Hepatocyte (in vitro differentiated cells): ENCODE measurements at regions not wholly inside any gene's neighbourhood (a gene's known extent, or its start where the extent isn't known, plus 50 kb on each side); places are given as distances from the start of the nearest gene placed in this dataset.

Source experiments
- DNase-seq: peaks from one replicate; pipeline ENCODE4 v3.0.0-alpha.2; 2016; ENCODE audit warnings: low spot score
- H2AFZ ChIP-seq: fragments of 200-600 bp; sonication (generic); 2 replicates; pipeline ENCODE4 v1.6.0; 2016; ENCODE audit warnings: antibody characterized with exemption, mild to moderate bottlenecking
- H3K27ac ChIP-seq: fragments of 200-600 bp; sonication (generic); 2 replicates; pipeline ENCODE4 v1.5.1; 2016; ENCODE audit warnings: mild to moderate bottlenecking
- H3K27me3 ChIP-seq: fragments of 200-600 bp; sonication (generic); 2 replicates; pipeline ENCODE4 v1.6.1; 2016
- H3K36me3 ChIP-seq: fragments of 200-600 bp; sonication (generic); replicated peaks from 2 replicates; pipeline ENCODE4 v1.5.1; 2016; ENCODE audit warnings: low read depth; ENCODE audit not compliant: insufficient read depth
- H3K4me1 ChIP-seq: fragments of 200-600 bp; sonication (generic); 2 replicates; pipeline ENCODE4 v1.5.1; 2016; ENCODE audit warnings: mild to moderate bottlenecking, moderate library complexity; ENCODE audit not compliant: insufficient read depth
- H3K4me2 ChIP-seq: fragments of 200-600 bp; sonication (generic); 2 replicates; pipeline ENCODE4 v1.6.0; 2016
- H3K4me3 ChIP-seq: fragments of 200-600 bp; sonication (generic); 2 replicates; pipeline ENCODE4 v1.5.1; 2016; ENCODE audit warnings: mild to moderate bottlenecking
- H3K79me2 ChIP-seq: fragments of 200-600 bp; sonication (generic); 2 replicates; pipeline ENCODE4 v1.6.0; 2017; ENCODE audit warnings: mild to moderate bottlenecking
- H3K9me2 ChIP-seq: fragments of 200-600 bp; sonication (generic); replicated peaks from 2 replicates; pipeline ENCODE4 v1.6.0; 2017; ENCODE audit warnings: mild to moderate bottlenecking; ENCODE audit not compliant: insufficient read depth
- H3K9me3 ChIP-seq: fragments of 200-600 bp; sonication (generic); 2 replicates; pipeline ENCODE4 v1.5.1; 2016; ENCODE audit warnings: low read depth, mild to moderate bottlenecking
- H4K20me1 ChIP-seq: fragments of 200-600 bp; sonication (generic); 2 replicates; pipeline ENCODE4 v1.6.0; 2016; ENCODE audit warnings: mild to moderate bottlenecking; ENCODE audit not compliant: insufficient read depth, poor library complexity, severe bottlenecking
- EZH2 ChIP-seq: fragments of 200-600 bp; sonication (generic); IDR thresholded peaks from 2 replicates; pipeline ENCODE4 v1.6.1; 2016; ENCODE audit warnings: antibody characterized with exemption, mild to moderate bottlenecking, borderline replicate concordance
- EZH2phosphoT487 ChIP-seq: fragments of 200-600 bp; sonication (generic); IDR thresholded peaks from one replicate; pipeline ENCODE4 v1.6.1; 2018; ENCODE audit warnings: antibody characterized with exemption, mild to moderate bottlenecking, low read depth, moderate library complexity; ENCODE audit not compliant: unreplicated experiment, severe bottlenecking
- WGBS: methylation state at CpG from one replicate; pipeline ENCODE4 v1.1.6; 2016; ENCODE audit warnings: low lambda C conversion rate; ENCODE audit errors: missing lambda C conversion rate; 5-methylcytosine and 5-hydroxymethylcytosine counted together
- TF ChIP-seq, protein P1 (sequence below): fragments of 200-600 bp; sonication (generic); IDR thresholded peaks from 2 replicates; pipeline ENCODE4 v1.5.1; 2016; ENCODE audit warnings: antibody characterized with exemption, mild to moderate bottlenecking; ENCODE audit not compliant: poor library complexity

DNA sequence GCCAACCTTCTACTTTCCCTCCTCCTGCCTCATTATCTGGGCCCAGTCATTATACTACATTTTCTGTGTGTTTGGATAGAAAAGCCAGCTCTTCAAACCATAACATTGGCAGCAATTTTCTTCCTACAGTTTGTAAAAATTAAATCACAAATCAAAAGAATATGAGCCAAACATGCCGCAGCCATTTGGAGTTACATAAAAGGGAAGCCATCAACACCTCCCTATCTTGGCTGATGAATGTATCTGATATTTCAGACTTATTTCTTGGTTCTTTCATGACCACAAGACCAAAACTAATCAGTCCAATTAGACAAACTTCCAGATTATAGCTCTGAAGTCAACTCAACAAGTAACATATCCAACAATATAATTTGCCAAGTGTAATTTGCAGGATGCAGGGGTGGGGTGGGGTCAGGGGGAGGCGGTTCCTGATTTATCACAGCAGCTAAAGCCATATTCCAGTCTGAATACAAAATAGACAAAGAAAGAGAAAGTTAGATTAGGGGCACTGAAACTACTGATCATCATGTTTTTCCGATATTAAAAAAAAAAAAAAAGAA lies 89.4 kb upstream of the CNTLN start:
- Histone ChIP-seq H4K20me1 (no peaks in the 10 kb centered on the region), H3K27me3 (no peaks in the 10 kb centered on the region), H3K4me2 (no peak overlapping the region), H3K4me1 (no peaks in the 10 kb centered on the region), H3K4me3 (no peak overlapping the region), H3K9me2 (no peaks in the 10 kb centered on the region), H3K9me3 (no peaks in the 10 kb centered on the region), H3K27ac (no peak overlapping the region), H3K79me2 (no peaks in the 10 kb centered on the region), H3K36me3 (no peaks in the 10 kb centered on the region), H2AFZ (no peak overlapping the region)
- no peak for DNase-seq
- WGBS = 96% methylated on average over 3 of the region's 3 CpGs
- TF ChIP-seq, protein P1, sequence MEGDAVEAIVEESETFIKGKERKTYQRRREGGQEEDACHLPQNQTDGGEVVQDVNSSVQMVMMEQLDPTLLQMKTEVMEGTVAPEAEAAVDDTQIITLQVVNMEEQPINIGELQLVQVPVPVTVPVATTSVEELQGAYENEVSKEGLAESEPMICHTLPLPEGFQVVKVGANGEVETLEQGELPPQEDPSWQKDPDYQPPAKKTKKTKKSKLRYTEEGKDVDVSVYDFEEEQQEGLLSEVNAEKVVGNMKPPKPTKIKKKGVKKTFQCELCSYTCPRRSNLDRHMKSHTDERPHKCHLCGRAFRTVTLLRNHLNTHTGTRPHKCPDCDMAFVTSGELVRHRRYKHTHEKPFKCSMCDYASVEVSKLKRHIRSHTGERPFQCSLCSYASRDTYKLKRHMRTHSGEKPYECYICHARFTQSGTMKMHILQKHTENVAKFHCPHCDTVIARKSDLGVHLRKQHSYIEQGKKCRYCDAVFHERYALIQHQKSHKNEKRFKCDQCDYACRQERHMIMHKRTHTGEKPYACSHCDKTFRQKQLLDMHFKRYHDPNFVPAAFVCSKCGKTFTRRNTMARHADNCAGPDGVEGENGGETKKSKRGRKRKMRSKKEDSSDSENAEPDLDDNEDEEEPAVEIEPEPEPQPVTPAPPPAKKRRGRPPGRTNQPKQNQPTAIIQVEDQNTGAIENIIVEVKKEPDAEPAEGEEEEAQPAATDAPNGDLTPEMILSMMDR = no peak
- TF ChIP-seq EZH2 (no peak), EZH2phosphoT487 (no peak)

DNA sequence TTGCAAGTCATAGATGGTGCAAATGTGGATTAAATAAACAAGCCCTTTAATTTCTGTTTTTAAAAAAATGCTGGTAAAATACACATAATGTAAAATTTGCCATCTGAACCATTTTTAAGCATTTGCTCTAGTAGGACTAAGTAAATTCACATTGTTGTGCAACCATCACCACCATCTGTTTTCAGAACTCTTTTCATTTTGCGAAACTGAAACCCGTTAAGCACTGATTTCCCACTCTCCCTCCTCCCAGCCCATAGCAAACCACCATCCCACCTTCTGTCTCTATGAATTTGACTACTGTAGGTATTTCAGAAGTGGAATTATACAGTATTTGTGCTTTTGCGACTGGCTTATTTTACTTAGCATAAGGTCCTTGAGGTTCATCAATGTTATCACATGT lies 103.3 kb upstream of the CNTLN start:
- no peak overlapping the region for H3K4me2 ChIP-seq
- no peaks in the 10 kb centered on the region for H3K9me2 ChIP-seq
- no peaks in the 10 kb centered on the region for H3K36me3 ChIP-seq
- no peaks in the 10 kb centered on the region for H3K79me2 ChIP-seq
- no peak for TF ChIP-seq EZH2phosphoT487
- TF ChIP-seq EZH2 = no peak
- TF ChIP-seq, protein P1 = no peak
- 98% methylated on average over 3 of the region's 3 CpGs for WGBS
- no peaks in the 10 kb centered on the region for H3K27me3 ChIP-seq
- H3K4me3 ChIP-seq = no peak overlapping the region
- H3K9me3 ChIP-seq = peaks cover 5% of the 10 kb centered on the region
- H3K4me1 ChIP-seq = no peaks in the 10 kb centered on the region
- no peak for DNase-seq
- H4K20me1 ChIP-seq = no peaks in the 10 kb centered on the region
- H2AFZ ChIP-seq = no peak overlapping the region
- H3K27ac ChIP-seq = no peak overlapping the region

DNA sequence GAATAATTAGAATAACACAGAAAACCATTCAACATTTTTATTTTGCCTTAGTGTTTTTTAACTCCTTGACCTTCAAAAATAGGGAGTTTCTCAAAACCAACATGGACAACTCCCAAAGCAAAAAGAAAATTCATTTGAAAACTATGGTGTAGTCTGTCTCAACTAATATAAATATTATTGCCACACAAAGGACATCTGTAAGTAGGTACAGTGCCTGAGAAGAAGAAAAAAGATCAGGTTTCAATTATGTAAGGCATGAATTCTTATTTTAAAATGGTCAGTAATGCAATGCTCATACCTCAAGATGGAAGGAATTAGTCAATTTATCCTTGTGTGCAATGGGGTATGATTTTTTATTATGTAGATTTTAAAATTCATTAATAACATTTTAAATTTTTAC lies 109.6 kb upstream of the CNTLN start:
- Histone ChIP-seq H3K4me1 (no peaks in the 10 kb centered on the region), H2AFZ (no peak overlapping the region), H3K4me3 (no peak overlapping the region), H3K9me2 (no peaks in the 10 kb centered on the region), H3K9me3 (peaks cover 1% of the 10 kb centered on the region), H3K79me2 (no peaks in the 10 kb centered on the region), H3K27ac (no peak overlapping the region), H3K27me3 (no peaks in the 10 kb centered on the region), H3K36me3 (no peaks in the 10 kb centered on the region), H3K4me2 (no peak overlapping the region), H4K20me1 (no peaks in the 10 kb centered on the region)
- DNase-seq = no peak
- TF ChIP-seq EZH2phosphoT487 (no peak), EZH2 (no peak)
- TF ChIP-seq, protein P1 = no peak

DNA sequence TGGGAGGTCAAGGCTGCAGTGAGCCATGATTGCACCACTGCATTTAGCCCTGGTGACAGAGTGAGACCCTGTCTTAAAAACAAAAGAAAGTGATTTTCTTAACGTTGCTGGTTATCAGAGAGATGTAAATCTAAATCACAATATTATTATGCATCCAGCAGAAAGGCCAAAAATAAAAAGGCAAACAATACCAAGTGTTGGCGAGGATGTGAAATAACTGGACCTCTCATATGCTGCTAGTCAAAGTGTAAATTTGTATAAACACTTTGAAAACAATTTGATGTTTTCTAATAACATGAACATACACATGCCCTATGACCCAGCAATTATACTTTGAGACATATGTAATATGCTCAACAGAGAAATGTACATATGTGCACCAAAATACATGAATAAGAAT lies 110.7 kb upstream of the CNTLN start:
- Histone ChIP-seq H3K4me2 (no peak overlapping the region), H3K27ac (no peak overlapping the region), H3K9me2 (no peaks in the 10 kb centered on the region), H3K4me1 (no peaks in the 10 kb centered on the region), H3K9me3 (no peaks in the 10 kb centered on the region), H2AFZ (no peak overlapping the region), H3K27me3 (no peaks in the 10 kb centered on the region), H3K79me2 (no peaks in the 10 kb centered on the region), H3K36me3 (no peaks in the 10 kb centered on the region), H3K4me3 (no peak overlapping the region), H4K20me1 (no peaks in the 10 kb centered on the region)
- no peak for DNase-seq
- 97% methylated on average over 2 of the region's 2 CpGs for WGBS
- TF ChIP-seq EZH2phosphoT487 = no peak
- no peak for TF ChIP-seq EZH2
- TF ChIP-seq, protein P1 = no peak
